Endothelial cell of hepatic sinusoid (primary cell): ENCODE measurements at regions not wholly inside any gene's neighbourhood (a gene's known extent, or its start where the extent isn't known, plus 50 kb on each side); places are given as distances from the start of the nearest gene placed in this dataset.

ENCODE experiments used
- in situ Hi-C: cut with HindIII; loops from 2 replicates; pipeline ENCODE4 v1.10.0; 2017; ENCODE audit warnings: low sequenced_read_pairs

DNA sequence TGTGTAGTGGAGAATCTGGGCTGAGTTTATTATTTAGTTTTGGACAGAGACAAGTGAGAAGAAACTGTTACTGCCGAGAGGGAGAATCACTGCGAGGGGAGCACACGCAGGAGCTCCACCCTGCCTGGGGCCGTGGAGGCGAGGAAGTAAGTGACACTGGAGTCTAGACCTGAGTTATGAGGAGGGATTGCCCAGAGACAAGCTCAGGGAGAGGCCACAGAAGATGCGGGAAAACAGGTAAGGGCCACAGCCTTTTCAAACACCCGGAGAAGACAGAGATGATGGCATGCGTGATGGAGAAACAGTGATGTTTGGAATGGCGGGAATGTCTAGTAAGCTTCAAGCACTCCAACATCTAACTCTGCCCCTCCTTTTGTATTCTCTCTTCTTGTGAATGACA lies 84.1 kb downstream of the TNFSF11 start:
- in situ Hi-C loops = no loop called here

DNA sequence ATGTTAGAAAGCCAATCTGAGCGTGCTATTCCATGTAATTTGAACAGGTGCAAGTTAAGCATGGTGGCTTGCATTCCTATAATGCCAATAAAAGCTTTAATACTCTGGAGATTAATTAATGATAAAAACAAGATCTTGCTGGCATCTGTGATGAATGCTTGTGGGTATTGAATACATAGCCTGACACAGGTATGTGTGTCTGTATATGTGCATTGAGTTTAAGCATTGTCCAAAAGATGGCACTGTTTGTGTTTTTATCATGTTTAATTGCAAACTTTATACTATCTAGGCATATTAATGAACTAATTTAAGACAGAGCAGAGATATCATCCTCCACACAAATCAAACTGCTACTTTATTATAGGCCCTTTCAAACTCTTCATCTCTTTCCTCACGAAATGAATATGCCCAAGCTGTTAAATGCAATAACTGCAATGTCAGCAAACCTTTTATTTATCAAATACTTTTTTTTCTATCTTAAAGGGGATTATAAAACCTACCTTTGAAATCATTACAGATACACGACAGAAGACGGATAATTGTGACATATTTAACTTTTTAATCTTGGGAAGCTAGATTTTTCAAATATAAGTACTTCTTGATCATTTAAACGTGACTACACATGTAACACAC lies 86.5 kb downstream of the TNFSF11 start:
- in situ Hi-C loops = no loop called here

DNA sequence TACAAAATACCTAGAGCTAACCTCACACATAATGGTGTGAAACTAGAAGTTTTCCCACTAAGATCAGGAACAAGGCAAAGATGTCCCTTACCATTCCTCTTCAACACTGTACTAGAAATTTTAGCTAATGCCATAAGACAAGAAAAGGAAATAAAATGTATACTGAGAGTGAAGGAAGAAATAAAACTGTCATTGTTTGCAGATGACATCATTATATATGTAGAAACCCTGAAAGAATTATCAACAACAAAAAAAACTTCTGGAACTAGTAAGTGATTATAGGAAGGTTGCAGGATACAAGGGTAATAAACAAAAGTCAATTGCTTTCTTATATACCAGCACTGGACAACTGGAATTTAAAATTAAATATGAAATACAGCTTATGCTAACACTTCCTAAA lies 93.7 kb downstream of the TNFSF11 start:
- in situ Hi-C loops = no loop called here

DNA sequence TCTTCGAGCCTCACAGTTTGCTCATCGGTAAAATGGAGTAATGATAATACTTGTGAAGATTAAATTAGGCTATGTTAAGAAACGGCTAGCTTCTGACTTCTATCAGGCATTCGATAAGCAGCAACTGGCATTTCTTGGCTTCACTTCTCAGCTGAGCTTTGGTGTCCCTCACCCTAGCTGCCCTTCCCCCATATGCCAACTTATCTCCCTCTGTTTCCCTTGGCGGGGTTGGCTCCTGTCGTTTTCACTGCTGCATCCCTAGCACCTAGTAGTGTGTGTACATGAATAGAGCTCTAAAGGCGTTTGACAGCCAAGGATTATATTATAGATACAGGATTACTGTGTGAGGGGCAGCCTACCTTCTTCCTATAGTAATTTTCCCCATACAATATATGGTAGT lies 97.5 kb downstream of the TNFSF11 start:
- in situ Hi-C loops = no loop called here

DNA sequence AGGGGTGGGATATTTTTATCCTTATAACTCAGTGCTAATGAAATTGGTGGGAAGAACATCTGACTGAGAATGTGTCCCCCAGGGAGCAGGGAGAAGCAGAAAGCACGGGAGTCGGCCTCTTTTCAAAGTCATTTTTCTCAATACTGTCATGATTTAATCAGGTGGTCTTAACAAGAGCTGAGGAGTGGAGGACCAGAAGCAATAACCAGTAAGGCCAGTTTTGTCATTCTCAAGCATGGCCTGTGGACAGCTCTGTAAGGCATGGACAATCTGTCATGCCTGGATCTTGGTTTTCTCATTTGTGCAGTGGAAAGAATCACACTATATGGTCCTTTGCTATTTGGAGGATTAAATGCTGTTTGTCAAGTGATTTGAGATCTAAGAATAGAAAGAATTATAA lies 99.7 kb downstream of the TNFSF11 start:
- in situ Hi-C loops = no loop called here

DNA sequence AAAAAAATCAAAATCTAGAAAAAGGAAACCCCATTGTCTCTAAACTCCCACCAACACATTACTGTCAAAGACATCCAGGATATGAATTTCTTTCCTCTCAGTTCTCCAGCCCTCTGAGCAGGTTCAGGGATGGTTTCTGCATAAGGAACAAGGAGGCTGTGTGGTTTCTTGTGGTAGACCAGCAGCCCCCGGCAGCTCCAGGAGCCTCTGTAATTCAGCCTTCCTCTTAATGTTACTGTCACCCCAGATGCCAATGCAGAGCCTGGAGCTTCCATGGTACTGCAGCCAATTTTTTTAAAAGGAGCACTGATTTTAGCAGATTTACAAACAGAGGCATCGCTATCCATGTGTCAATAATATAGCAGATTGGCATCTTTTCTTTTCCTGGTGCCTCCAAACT lies 100.6 kb upstream of the FAM216B start:
- in situ Hi-C loops = no loop called here

DNA sequence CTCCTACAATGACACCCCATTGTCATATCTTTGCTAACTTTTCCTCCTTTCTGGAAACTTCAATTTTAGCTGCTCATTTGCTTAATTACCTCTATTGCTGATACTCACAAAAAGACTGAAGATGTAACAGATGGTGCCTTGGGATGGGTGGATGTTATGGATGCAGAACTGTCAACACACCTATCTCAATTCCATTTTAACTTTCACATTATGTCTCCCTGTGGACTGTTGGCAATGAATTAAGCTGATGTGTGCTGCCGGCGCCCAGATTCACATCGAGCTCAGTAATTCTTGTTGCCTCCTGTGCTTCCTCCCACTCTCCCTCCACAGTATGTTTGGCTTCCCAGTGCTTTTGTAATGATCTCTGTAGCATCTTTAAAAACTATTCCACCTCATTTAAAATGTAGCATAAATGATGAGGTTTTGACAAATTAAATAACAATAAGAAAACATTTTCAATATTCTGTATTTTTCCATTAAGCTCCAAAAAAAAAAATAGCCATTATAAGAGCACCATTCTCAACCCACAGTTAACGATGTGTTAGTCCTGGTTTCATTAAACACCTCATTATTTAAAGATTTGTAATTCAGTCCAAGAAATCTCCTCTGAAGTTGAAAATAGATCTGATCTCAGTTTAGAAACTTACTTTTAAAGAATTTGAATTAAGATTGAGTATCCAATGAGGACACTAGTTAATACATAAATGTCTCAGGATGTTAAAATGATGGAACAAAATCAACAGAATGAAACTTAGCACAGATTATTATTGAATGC lies 99.9 kb upstream of the FAM216B start:
- in situ Hi-C loops = no loop called here

DNA sequence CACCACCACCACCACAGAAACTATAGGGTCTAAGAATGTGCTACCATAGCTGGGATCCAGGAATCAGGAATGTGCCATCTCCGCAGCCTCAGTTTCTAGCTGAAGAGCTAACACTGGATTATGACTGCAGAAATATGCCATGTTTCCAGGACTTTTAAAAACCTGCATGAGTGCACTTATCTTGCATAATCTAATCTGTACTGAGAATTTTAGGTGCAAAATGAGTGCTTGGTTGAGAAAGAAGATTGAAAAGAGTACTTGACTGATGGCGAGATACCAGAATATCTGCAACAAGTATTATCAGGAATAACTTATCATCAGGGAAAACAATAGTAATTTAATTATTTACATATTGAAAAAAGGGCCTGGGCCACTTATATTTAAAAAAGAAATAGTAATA lies 97.2 kb upstream of the FAM216B start:
- in situ Hi-C loops = no loop called here

DNA sequence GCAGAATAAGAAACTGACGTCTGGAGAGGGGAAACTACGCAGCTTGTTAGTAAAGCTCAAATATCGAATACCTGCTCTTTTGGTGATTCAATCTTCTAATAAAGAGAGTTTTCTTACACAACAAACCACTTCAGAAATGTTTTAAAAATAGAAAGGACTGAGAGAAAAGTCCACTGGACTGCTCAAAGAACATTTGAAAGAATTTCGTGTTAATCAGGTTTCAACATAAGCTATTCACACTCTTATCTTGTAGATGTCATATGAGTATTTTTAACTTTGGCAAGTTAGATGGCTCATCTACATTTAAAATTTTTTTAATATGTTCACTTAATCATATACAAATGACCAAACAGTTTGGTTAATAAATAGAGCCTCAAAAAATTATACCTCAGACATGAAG lies 95.6 kb upstream of the FAM216B start:
- in situ Hi-C loops = no loop called here

DNA sequence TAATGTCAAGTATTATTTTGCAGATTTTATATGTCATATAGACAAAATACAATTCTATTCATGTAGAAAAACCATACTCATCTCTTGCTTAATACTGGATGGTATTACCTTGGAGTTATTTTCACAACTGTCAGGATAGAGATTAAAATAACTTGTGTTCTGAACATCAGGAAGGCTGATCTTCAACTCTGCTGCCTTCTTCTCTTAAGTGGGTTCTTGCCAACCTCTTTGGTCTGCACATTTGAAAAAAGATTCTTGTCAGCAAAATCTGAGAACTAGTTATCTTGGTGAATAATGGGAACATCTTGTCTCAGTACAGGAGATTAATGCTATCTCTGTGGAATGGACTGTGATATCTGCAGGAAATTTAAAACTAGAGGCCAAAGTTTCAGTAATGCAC lies 95.2 kb upstream of the FAM216B start:
- in situ Hi-C loops = no loop called here

DNA sequence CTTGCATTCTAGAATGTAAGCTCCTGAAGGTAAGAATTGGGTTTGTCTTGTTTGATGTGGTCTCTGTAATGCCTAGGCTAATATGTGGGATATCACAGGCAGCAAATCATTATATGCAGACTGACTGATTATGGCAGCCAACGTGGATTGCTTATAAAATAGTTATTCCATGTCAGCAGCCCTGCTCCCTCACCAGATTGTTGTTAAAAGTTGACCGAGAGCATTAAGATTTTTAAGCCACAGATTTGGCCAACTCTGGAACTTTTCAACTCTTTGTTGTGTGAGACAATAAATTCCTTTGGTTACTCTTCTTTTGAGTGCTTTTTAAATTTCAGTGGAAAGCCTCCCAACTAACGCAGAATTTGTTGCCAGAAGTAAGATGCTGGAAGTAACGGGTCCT lies 92.6 kb upstream of the FAM216B start:
- in situ Hi-C loops = no loop called here

DNA sequence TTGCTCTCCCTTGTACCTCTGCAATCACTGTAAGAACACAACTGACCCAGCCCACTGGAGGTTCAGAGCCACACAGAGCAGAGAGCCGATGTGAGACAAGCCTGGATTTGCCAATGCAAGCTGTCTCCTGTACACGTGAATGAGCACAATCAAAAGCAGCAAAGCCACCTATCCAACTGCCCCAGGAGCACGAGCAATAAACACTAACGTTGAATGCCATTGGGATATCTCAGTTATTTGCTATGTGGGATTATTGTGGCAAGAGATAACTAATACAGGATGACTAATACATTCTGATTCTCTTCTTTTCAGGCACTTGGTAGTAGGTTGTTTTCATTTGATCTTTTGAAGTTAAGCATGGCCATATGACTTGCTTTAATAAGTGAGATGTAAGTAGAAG lies 85.2 kb upstream of the FAM216B start:
- in situ Hi-C loops = loop anchor here (5.0 kb wide), 1 partner anchor 89 kb away; no protein-coding TSS in a partner anchor

DNA sequence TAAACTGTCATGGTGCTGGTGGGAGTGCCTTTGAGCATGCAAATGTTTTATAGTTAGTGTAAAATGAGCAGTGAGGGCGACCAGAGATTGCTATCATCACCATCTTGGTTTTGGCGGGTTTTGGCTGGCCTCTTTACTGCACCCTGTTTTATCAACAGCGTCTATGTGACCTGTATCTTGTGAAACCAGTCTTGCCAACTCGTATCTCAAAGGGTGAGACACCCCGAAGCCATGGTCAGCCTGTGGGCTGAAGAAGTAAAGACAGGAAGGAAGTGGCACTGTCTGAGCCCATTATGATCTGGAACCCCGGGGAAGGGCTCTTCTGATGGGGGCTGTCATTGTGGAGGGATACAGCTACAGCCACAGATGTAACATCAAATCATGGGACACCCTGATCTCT lies 81.5 kb upstream of the FAM216B start:
- in situ Hi-C loops = loop anchor here (5.0 kb wide), 1 partner anchor 93 kb away; no protein-coding TSS in a partner anchor

DNA sequence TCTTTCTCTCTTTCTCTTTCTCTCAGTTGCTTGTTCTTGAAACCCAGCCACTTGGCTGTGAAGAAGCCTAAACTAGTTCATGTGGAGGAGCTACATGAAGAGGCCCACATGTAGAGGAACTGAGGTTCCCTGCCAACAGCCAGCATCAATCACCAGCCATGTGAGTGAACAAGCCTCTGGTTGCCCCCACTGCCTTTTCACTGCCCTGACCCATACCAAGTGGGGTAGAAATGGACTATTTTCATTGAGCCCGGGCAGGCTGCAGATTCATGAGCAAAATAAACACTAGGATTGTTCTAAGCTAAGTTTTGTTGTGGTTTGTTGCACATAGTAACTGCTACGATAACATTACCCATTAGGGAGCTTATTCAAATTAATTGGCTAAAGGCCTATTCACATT lies 78.7 kb upstream of the FAM216B start:
- in situ Hi-C loops = no loop called here

DNA sequence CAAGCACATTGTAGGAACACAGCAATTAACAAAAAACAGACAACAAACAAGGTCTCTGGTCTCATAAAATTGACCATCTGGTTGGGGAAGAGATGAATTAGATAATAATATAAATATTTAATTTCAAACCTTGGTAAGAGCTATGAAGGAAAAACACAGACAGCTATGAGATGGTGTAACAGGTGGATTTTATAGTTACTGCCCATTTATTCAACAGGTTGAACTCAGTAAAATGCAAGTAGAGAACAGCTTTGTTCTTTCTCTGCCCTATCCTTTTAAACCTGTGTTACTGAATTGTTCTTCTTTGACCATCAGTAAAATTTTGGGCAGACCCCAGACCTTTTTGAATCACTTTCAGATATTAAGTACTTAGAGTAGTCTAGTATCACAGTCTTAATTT lies 77.6 kb upstream of the FAM216B start:
- in situ Hi-C loops = no loop called here

DNA sequence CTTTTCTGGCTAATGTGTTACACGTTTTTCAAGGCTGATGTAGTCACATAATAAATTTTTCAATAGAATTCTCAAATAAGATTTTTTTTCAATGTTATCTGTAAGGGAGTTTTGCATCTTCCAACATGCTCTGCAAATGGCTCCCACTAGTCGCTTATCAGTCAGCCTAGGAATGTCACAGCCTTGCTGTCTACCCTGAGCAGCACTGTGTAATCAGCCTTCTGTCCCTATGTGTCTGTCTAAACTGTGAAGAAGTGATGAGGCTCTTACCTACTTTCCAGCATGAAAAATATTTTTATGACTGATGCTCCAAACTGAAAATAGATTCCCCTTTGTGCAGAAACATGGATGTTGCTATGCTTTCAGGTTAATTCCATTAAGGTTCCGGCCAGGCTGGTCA lies 75.1 kb upstream of the FAM216B start:
- in situ Hi-C loops = no loop called here

DNA sequence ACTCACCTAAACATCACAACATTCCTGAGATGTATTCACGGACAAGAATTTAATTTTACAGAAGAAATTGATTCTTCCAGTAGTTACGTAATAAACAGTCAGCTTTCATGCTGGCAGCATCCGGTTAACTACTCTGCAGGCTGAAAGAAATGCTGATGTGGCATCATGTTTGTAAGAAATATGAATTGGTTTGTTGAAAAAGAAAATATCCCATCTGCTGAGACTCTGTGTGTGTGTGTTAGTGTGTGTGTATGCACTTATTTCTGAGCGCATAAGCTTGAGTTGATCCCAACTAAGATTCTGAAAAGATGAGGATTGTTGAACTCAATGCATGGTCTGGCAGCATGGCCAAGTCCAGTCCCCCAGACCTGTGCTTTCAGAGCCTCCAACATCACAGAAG lies 74.3 kb upstream of the FAM216B start:
- in situ Hi-C loops = no loop called here

DNA sequence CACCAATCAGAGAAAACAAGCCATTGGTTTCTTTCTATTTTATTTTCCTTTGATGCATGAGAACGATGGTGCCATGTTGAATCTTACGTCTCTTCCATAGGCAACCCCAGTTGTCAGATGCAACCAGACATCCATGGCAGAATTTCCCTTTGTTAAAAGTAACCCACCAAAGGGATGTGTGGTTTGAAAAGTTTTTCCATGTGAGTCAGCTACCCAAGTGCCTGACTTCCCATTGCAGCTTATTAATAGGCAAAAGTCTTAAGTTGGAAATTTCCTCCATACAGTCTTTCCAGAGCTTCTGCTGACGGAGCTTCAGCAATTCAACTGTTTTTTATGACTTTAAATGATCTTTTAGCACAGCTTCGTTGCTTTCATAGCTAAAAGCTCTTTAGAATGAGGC lies 73.8 kb upstream of the FAM216B start:
- in situ Hi-C loops = no loop called here

DNA sequence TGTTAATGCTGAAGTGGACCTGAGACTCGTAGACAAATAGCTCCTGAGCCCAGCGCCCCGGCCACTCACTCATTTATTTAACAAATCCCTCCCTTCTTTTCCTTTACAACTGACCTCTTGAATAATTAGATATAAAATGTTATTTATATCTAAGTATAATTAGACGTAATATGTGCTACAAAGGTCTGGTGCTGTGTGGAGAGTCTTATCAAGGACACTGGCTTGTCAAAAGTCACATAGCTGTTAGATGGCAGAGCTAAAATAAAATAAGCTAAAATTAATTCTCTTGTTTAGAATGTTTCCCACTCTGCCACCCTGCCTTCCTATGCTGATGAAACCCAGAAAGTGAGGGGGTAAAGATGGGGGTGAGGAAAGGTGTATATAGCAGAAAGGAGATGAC lies 73.0 kb upstream of the FAM216B start:
- in situ Hi-C loops = no loop called here

DNA sequence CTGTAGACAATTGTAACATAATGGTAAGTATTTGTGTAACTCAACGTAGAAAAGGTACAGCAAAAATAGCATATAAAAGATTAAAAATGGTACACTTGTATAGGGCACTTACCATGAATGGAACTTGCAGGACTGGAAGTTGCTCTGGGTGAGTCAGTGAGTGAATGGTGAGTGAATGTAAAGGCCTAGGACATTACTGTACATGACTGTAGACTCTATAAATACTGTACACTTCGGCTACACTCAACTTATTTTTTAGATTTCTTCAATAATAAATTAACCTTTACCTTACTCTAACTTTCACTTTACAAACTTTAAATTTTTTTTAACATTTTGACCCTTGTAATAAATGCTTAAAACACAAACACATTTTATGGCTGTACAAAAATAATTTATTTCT lies 72.1 kb upstream of the FAM216B start:
- in situ Hi-C loops = no loop called here

DNA sequence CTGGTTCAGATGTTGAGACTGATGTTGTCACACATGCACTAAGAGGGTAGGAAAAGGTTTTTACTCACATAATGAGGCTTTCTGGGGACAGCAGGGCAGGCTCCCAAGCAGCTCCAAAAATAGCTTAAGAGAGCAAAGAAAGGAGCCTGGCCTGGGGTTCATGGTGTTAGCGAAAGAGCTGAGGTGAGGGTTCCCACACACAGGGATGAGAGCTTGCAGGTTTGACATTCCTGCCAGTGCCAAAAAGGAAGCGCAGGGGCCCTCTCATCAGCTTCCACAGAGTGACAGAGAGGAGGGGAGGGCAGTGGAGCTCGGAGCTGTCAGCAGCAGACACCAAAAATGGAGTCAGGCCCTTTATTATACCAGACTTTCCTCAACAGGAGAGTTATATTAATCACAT lies 65.5 kb upstream of the FAM216B start:
- in situ Hi-C loops = no loop called here

DNA sequence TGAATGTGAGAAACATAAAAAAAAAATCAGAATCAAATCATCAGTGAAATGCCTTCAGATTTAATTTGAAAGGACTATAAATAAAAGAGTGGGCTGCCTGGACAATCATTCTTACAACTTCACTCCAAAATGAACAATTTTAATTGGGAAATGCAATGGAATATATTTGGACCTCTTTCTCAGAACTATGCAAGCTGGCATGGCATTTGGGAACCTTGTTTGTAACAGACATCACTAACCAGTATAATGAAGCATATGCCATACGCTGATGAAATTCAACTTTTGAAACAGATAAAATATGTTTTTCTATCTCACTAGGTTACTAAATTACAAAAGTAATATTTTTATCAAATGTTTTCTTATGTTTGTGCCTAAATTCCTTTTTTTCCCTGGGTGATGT lies 64.2 kb upstream of the FAM216B start:
- in situ Hi-C loops = no loop called here
